ENCODE measurements at regions not wholly inside any gene's neighbourhood (a gene's known extent, or its start where the extent isn't known, plus 50 kb on each side); places are given as distances from the start of the nearest gene placed in this dataset.
"Not testable (repeated sequence)": the region's sequence is repeated elsewhere in the genome, so short reads cannot be mapped to it uniquely, and the experiment has no call there.

- Histone ChIP-seq H4K20me1 (ENCODE audit: insufficient read depth, low read length) (no peaks in the 10 kb centered on the region), H3K4me1 (ENCODE audit: low read length) (no peaks in the 10 kb centered on the region), H3K4me2 (ENCODE audit: low read length) (no peak overlapping the region), H3K27me3 (ENCODE audit: low read depth, low read length) (no peaks in the 10 kb centered on the region), H3K36me3 (replicated peaks; ENCODE audit: low read depth, low read length) (no peaks in the 10 kb centered on the region), H3K4me3 (ENCODE audit: low read length) (no peak overlapping the region), H2AFZ (ENCODE audit: low read depth, low read length) (no peak overlapping the region), H3K9me3 (ENCODE audit: insufficient read depth, low read length) (no peaks in the 10 kb centered on the region), H3K27ac (ENCODE audit: low read length) (no peak overlapping the region), H3K9ac (ENCODE audit: low read length) (no peak overlapping the region), H3K79me2 (ENCODE audit: low read length) (no peaks in the 10 kb centered on the region)
- no peak for TF ChIP-seq EZH2phosphoT487 (IDR thresholded peaks at IDR 0.05; ENCODE audit: low read depth)
- TF ChIP-seq, protein P1, sequence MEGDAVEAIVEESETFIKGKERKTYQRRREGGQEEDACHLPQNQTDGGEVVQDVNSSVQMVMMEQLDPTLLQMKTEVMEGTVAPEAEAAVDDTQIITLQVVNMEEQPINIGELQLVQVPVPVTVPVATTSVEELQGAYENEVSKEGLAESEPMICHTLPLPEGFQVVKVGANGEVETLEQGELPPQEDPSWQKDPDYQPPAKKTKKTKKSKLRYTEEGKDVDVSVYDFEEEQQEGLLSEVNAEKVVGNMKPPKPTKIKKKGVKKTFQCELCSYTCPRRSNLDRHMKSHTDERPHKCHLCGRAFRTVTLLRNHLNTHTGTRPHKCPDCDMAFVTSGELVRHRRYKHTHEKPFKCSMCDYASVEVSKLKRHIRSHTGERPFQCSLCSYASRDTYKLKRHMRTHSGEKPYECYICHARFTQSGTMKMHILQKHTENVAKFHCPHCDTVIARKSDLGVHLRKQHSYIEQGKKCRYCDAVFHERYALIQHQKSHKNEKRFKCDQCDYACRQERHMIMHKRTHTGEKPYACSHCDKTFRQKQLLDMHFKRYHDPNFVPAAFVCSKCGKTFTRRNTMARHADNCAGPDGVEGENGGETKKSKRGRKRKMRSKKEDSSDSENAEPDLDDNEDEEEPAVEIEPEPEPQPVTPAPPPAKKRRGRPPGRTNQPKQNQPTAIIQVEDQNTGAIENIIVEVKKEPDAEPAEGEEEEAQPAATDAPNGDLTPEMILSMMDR (IDR thresholded peaks at IDR 0.05; ENCODE audit: low read depth, low read length) = no peak
Observed at GRCh38 chr3:33956776-33957175, 158.3 kb downstream of the PDCD6IP start.

DNA sequence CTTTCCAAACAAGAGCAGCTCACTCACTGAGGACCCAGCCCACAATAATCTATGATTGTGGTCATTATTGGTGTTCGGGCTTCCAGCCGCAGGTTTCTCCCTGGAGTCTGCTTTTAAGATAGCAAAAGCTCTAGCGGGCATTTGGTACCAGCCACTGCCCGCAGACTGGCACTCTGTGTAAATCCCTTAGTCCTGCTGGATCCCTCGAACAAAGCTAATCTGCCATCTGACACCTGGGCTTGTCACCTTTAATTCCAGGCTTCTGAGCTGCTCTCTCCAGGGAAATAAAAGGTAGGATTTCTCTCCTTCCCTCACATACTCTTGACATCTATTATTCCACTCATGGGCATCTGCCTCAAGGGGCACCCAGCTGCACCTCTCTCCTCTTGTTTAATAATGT lies 158.7 kb downstream of the PDCD6IP start:
- Histone ChIP-seq H3K9ac (ENCODE audit: low read length) (no peak overlapping the region), H3K79me2 (ENCODE audit: low read length) (no peaks in the 10 kb centered on the region), H4K20me1 (ENCODE audit: insufficient read depth, low read length) (no peaks in the 10 kb centered on the region), H2AFZ (ENCODE audit: low read depth, low read length) (no peak overlapping the region), H3K27me3 (ENCODE audit: low read depth, low read length) (no peaks in the 10 kb centered on the region), H3K9me3 (ENCODE audit: insufficient read depth, low read length) (no peaks in the 10 kb centered on the region), H3K4me2 (ENCODE audit: low read length) (no peak overlapping the region), H3K36me3 (replicated peaks; ENCODE audit: low read depth, low read length) (no peaks in the 10 kb centered on the region), H3K27ac (ENCODE audit: low read length) (no peak overlapping the region), H3K4me1 (ENCODE audit: low read length) (no peaks in the 10 kb centered on the region), H3K4me3 (ENCODE audit: low read length) (no peak overlapping the region)
- TF ChIP-seq EZH2phosphoT487 (IDR thresholded peaks at IDR 0.05; ENCODE audit: low read depth) = no peak
- TF ChIP-seq, protein P1 (IDR thresholded peaks at IDR 0.05; ENCODE audit: low read depth, low read length) = no peak

DNA sequence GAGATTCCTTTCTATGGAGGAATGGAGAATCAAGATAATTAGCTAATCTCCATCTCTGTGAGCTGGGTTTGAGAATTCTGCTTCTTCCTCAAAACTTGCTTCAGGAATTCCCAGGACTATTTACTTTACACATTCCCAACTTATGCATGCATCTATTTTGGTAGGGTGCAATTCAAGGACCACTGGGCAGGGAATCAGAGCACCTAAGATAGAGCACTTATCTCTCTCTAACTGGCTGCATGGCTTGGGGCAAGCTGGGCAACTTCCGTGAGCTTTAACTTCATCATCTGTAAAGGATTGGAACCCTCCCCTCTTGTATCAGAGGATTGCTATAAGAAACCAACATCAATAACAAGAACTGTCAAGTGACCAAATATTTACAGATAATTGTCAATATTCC lies 160.2 kb downstream of the PDCD6IP start:
- Histone ChIP-seq H3K4me2 (ENCODE audit: low read length) (no peak overlapping the region), H3K4me3 (ENCODE audit: low read length) (no peak overlapping the region), H3K79me2 (ENCODE audit: low read length) (no peaks in the 10 kb centered on the region), H3K27ac (ENCODE audit: low read length) (no peak overlapping the region), H3K4me1 (ENCODE audit: low read length) (no peaks in the 10 kb centered on the region), H2AFZ (ENCODE audit: low read depth, low read length) (no peak overlapping the region), H4K20me1 (ENCODE audit: insufficient read depth, low read length) (no peaks in the 10 kb centered on the region), H3K36me3 (replicated peaks; ENCODE audit: low read depth, low read length) (no peaks in the 10 kb centered on the region), H3K9ac (ENCODE audit: low read length) (no peak overlapping the region), H3K9me3 (ENCODE audit: insufficient read depth, low read length) (no peaks in the 10 kb centered on the region), H3K27me3 (ENCODE audit: low read depth, low read length) (no peaks in the 10 kb centered on the region)
- TF ChIP-seq EZH2phosphoT487 (IDR thresholded peaks at IDR 0.05; ENCODE audit: low read depth) = no peak
- TF ChIP-seq, protein P1 (IDR thresholded peaks at IDR 0.05; ENCODE audit: low read depth, low read length) = no peak

- no peaks in the 10 kb centered on the region for H3K4me1 ChIP-seq (ENCODE audit: low read length)
- no peaks in the 10 kb centered on the region for H3K27me3 ChIP-seq (ENCODE audit: low read depth, low read length)
- H3K9me3 ChIP-seq (ENCODE audit: insufficient read depth, low read length) = no peaks in the 10 kb centered on the region
- TF ChIP-seq, protein P1 (IDR thresholded peaks at IDR 0.05; ENCODE audit: low read depth, low read length) = no peak
- no peak for TF ChIP-seq EZH2phosphoT487 (IDR thresholded peaks at IDR 0.05; ENCODE audit: low read depth)
- H3K4me3 ChIP-seq (ENCODE audit: low read length) = no peak overlapping the region
- H3K27ac ChIP-seq (ENCODE audit: low read length) = no peak overlapping the region
- H3K79me2 ChIP-seq (ENCODE audit: low read length) = no peaks in the 10 kb centered on the region
- no peaks in the 10 kb centered on the region for H3K36me3 ChIP-seq (replicated peaks; ENCODE audit: low read depth, low read length)
- no peak overlapping the region for H3K9ac ChIP-seq (ENCODE audit: low read length)
- H4K20me1 ChIP-seq (ENCODE audit: insufficient read depth, low read length) = no peaks in the 10 kb centered on the region
- no peak overlapping the region for H2AFZ ChIP-seq (ENCODE audit: low read depth, low read length)
- no peak overlapping the region for H3K4me2 ChIP-seq (ENCODE audit: low read length)
Observed at GRCh38 chr3:33962396-33962795, 164.0 kb downstream of the PDCD6IP start.

DNA sequence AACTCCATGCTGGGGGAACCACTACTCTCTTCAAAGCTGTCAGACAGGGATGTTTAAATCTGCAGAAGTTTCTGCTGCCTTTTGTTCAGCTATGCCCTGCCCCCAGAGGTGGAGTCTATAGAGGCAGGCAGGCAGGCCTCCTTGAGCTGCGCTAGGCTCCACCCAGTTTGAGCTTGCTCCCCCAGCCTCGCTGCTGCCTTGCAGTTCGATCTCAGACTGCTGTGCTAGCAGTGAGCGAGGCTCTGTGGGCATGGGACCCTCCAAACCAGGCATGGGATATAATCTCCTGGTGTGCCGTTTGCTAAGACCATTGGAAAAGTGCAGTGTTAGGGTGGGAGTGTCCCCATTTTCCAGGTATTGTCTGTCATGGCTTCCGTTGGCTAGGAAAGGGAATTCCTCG lies 171.8 kb downstream of the PDCD6IP start:
- not testable (repeated sequence) for H3K4me2 ChIP-seq (ENCODE audit: low read length)

More for the DNA sequence above, 171.8 kb downstream of the PDCD6IP start:
- not testable (repeated sequence) for H3K4me1 ChIP-seq (ENCODE audit: low read length); H4K20me1 ChIP-seq (ENCODE audit: insufficient read depth, low read length); H2AFZ ChIP-seq (ENCODE audit: low read depth, low read length); H3K9ac ChIP-seq (ENCODE audit: low read length); H3K9me3 ChIP-seq (ENCODE audit: insufficient read depth, low read length); H3K36me3 ChIP-seq (replicated peaks; ENCODE audit: low read depth, low read length); H3K4me3 ChIP-seq (ENCODE audit: low read length); H3K27ac ChIP-seq (ENCODE audit: low read length); H3K27me3 ChIP-seq (ENCODE audit: low read depth, low read length); H3K79me2 ChIP-seq (ENCODE audit: low read length)
